Hepatocyte (in vitro differentiated cells): ENCODE measurements at regions not wholly inside any gene's neighbourhood (a gene's known extent, or its start where the extent isn't known, plus 50 kb on each side); places are given as distances from the start of the nearest gene placed in this dataset.

ENCODE experiments used
- EZH2 ChIP-seq: fragments of 200-600 bp; sonication (generic); IDR thresholded peaks from 2 replicates; pipeline ENCODE4 v1.6.1; 2016; ENCODE audit warnings: antibody characterized with exemption, mild to moderate bottlenecking, borderline replicate concordance
- TF ChIP-seq, protein P1 (sequence below): fragments of 200-600 bp; sonication (generic); IDR thresholded peaks from 2 replicates; pipeline ENCODE4 v1.5.1; 2016; ENCODE audit warnings: antibody characterized with exemption, mild to moderate bottlenecking; ENCODE audit not compliant: poor library complexity

DNA sequence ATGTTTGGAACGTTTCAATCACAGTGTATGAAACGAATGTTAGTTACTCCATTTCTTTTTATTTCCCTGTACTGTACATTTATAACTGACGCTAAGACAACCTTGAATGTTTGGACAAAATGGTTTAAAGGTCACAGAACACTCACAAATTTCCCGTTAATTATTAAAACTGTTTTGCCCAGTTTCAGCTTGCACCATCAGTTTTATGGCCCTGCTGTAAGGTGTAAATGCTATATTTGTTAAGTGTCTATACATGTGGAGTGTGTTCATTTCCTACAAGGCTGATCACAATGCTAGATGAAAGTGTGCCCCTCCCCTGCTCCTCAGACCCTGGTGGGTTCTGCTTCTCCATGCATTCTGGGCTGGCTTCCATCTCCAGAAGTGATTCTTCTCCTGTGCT, 57.9 kb upstream of the ETS2 start:
- TF ChIP-seq, protein P1, sequence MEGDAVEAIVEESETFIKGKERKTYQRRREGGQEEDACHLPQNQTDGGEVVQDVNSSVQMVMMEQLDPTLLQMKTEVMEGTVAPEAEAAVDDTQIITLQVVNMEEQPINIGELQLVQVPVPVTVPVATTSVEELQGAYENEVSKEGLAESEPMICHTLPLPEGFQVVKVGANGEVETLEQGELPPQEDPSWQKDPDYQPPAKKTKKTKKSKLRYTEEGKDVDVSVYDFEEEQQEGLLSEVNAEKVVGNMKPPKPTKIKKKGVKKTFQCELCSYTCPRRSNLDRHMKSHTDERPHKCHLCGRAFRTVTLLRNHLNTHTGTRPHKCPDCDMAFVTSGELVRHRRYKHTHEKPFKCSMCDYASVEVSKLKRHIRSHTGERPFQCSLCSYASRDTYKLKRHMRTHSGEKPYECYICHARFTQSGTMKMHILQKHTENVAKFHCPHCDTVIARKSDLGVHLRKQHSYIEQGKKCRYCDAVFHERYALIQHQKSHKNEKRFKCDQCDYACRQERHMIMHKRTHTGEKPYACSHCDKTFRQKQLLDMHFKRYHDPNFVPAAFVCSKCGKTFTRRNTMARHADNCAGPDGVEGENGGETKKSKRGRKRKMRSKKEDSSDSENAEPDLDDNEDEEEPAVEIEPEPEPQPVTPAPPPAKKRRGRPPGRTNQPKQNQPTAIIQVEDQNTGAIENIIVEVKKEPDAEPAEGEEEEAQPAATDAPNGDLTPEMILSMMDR, result no peak
- TF ChIP-seq EZH2, result no peak
